ENCODE measurements at regions not wholly inside any gene's neighbourhood (a gene's known extent, or its start where the extent isn't known, plus 50 kb on each side); places are given as distances from the start of the nearest gene placed in this dataset.

GRCh38 chr1:112237983-112238545 lies 157.9 kb upstream of the CTTNBP2NL start:
- Histone ChIP-seq H3K36me3 (ENCODE audit: insufficient read depth, low read length) (no peaks in the 10 kb centered on the region), H3F3A (ENCODE audit: insufficient read depth, low read length, poor library complexity, severe bottlenecking) (no peaks in the 10 kb centered on the region), H3K27me3 (ENCODE audit: insufficient read depth, low read depth, low read length) (no peaks in the 10 kb centered on the region), H3K4me2 (ENCODE audit: low read length) (no peak overlapping the region), H3K4me3 (ENCODE audit: low read length) (no peak overlapping the region), H3K27ac (ENCODE audit: low read length) (no peak overlapping the region), H3K9me2 (ENCODE audit: insufficient read depth, low read length) (no peaks in the 10 kb centered on the region), H4K20me1 (ENCODE audit: insufficient read depth) (no peaks in the 10 kb centered on the region), H3K79me2 (replicated peaks; ENCODE audit: insufficient read depth, low read length) (no peaks in the 10 kb centered on the region), H3K9ac (ENCODE audit: low read length) (no peak overlapping the region), H2AFZ (ENCODE audit: low read depth, low read length) (no peak overlapping the region), H3K9me3 (ENCODE audit: low read length) (no peaks in the 10 kb centered on the region)
- TF ChIP-seq TAF1 (IDR thresholded peaks at IDR 0.05; ENCODE audit: low read depth) (no peak), EZH2 (IDR thresholded peaks at IDR 0.05; ENCODE audit: borderline replicate concordance, insufficient read depth, low read length, poor library complexity, severe bottlenecking) (no peak), CTCF (IDR thresholded peaks at IDR 0.05; ENCODE audit: poor library complexity, severe bottlenecking) (no peak), RAD21 (conservative IDR thresholded peaks at IDR 0.05) (no peak), MXI1 (conservative IDR thresholded peaks at IDR 0.05; ENCODE audit: poor library complexity, severe bottlenecking) (no peak), EP300 (conservative IDR thresholded peaks at IDR 0.05; ENCODE audit: poor library complexity, severe bottlenecking) (no peak), SMC3 (conservative IDR thresholded peaks at IDR 0.05; ENCODE audit: poor library complexity) (no peak), POLR2AphosphoS5 (IDR thresholded peaks at IDR 0.05) (no peak)
- TF ChIP-seq, protein P1, sequence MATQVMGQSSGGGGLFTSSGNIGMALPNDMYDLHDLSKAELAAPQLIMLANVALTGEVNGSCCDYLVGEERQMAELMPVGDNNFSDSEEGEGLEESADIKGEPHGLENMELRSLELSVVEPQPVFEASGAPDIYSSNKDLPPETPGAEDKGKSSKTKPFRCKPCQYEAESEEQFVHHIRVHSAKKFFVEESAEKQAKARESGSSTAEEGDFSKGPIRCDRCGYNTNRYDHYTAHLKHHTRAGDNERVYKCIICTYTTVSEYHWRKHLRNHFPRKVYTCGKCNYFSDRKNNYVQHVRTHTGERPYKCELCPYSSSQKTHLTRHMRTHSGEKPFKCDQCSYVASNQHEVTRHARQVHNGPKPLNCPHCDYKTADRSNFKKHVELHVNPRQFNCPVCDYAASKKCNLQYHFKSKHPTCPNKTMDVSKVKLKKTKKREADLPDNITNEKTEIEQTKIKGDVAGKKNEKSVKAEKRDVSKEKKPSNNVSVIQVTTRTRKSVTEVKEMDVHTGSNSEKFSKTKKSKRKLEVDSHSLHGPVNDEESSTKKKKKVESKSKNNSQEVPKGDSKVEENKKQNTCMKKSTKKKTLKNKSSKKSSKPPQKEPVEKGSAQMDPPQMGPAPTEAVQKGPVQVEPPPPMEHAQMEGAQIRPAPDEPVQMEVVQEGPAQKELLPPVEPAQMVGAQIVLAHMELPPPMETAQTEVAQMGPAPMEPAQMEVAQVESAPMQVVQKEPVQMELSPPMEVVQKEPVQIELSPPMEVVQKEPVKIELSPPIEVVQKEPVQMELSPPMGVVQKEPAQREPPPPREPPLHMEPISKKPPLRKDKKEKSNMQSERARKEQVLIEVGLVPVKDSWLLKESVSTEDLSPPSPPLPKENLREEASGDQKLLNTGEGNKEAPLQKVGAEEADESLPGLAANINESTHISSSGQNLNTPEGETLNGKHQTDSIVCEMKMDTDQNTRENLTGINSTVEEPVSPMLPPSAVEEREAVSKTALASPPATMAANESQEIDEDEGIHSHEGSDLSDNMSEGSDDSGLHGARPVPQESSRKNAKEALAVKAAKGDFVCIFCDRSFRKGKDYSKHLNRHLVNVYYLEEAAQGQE (IDR thresholded peaks at IDR 0.05; ENCODE audit: borderline replicate concordance) = no peak

- H3K4me3 ChIP-seq (ENCODE audit: low read length) = no peak overlapping the region
- no peaks in the 10 kb centered on the region for H3K79me2 ChIP-seq (replicated peaks; ENCODE audit: insufficient read depth, low read length)
- H3F3A ChIP-seq (ENCODE audit: insufficient read depth, low read length, poor library complexity, severe bottlenecking) = no peaks in the 10 kb centered on the region
- no peak overlapping the region for H3K27ac ChIP-seq (ENCODE audit: low read length)
- no peaks in the 10 kb centered on the region for H3K9me2 ChIP-seq (ENCODE audit: insufficient read depth, low read length)
- H3K36me3 ChIP-seq (ENCODE audit: insufficient read depth, low read length) = no peaks in the 10 kb centered on the region
- H3K9me3 ChIP-seq (ENCODE audit: low read length) = no peaks in the 10 kb centered on the region
- no peak overlapping the region for H2AFZ ChIP-seq (ENCODE audit: low read depth, low read length)
- TF ChIP-seq EP300 (conservative IDR thresholded peaks at IDR 0.05; ENCODE audit: poor library complexity, severe bottlenecking) (no peak), TAF1 (IDR thresholded peaks at IDR 0.05; ENCODE audit: low read depth) (no peak), CTCF (IDR thresholded peaks at IDR 0.05; ENCODE audit: poor library complexity, severe bottlenecking) (no peak), MXI1 (conservative IDR thresholded peaks at IDR 0.05; ENCODE audit: poor library complexity, severe bottlenecking) (no peak), POLR2AphosphoS5 (IDR thresholded peaks at IDR 0.05) (no peak), RAD21 (conservative IDR thresholded peaks at IDR 0.05) (no peak), SMC3 (conservative IDR thresholded peaks at IDR 0.05; ENCODE audit: poor library complexity) (no peak), EZH2 (IDR thresholded peaks at IDR 0.05; ENCODE audit: borderline replicate concordance, insufficient read depth, low read length, poor library complexity, severe bottlenecking) (no peak)
- TF ChIP-seq, protein P1 (IDR thresholded peaks at IDR 0.05; ENCODE audit: borderline replicate concordance) = no peak
- no peak overlapping the region for H3K4me2 ChIP-seq (ENCODE audit: low read length)
- no peaks in the 10 kb centered on the region for H3K27me3 ChIP-seq (ENCODE audit: insufficient read depth, low read depth, low read length)
- H3K9ac ChIP-seq (ENCODE audit: low read length) = no peak overlapping the region
- H4K20me1 ChIP-seq (ENCODE audit: insufficient read depth) = no peaks in the 10 kb centered on the region
Measured at GRCh38 chr1:112239683-112240330, 156.2 kb upstream of the CTTNBP2NL start.
